ENCODE measurements at regions not wholly inside any gene's neighbourhood (a gene's known extent, or its start where the extent isn't known, plus 50 kb on each side); places are given as distances from the start of the nearest gene placed in this dataset.

DNA sequence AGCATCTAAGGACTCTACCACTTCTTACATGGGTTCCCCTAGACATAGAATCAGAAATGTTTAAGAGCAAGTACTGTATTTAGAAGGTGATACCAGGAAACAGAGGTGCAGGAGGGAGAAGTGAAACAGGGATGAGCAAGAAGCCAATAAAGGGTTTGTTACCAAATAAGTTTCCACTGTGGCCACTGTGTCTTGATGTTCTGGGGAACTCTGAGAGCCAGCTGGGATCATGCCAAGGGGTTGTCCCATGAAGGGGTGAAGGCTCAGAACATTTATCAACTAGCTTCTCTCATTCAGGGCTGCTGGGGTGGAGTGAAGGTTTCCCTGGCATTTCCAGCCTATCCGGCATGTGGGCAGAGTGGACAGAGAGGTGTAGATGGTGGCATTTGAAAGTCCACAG, 147.1 kb upstream of the SH3BP4 start:
- no peak for TF ChIP-seq SMC3 (conservative IDR thresholded peaks at IDR 0.05; ENCODE audit: poor library complexity)
- TF ChIP-seq, protein P1, sequence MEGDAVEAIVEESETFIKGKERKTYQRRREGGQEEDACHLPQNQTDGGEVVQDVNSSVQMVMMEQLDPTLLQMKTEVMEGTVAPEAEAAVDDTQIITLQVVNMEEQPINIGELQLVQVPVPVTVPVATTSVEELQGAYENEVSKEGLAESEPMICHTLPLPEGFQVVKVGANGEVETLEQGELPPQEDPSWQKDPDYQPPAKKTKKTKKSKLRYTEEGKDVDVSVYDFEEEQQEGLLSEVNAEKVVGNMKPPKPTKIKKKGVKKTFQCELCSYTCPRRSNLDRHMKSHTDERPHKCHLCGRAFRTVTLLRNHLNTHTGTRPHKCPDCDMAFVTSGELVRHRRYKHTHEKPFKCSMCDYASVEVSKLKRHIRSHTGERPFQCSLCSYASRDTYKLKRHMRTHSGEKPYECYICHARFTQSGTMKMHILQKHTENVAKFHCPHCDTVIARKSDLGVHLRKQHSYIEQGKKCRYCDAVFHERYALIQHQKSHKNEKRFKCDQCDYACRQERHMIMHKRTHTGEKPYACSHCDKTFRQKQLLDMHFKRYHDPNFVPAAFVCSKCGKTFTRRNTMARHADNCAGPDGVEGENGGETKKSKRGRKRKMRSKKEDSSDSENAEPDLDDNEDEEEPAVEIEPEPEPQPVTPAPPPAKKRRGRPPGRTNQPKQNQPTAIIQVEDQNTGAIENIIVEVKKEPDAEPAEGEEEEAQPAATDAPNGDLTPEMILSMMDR (IDR thresholded peaks at IDR 0.05; ENCODE audit: poor library complexity, severe bottlenecking) = no peak
- no peak for TF ChIP-seq POLR2AphosphoS5 (IDR thresholded peaks at IDR 0.05)
- TF ChIP-seq EP300 (conservative IDR thresholded peaks at IDR 0.05; ENCODE audit: poor library complexity, severe bottlenecking) = no peak
